HepG2 (cell line): ENCODE measurements at regions not wholly inside any gene's neighbourhood (a gene's known extent, or its start where the extent isn't known, plus 50 kb on each side); places are given as distances from the start of the nearest gene placed in this dataset.

ENCODE experiments used
- AKNA ChIP-seq: sonication (generic); formaldehyde crosslinking; IDR thresholded peaks from 2 replicates; pipeline ENCODE4 v1.4.0; 2020; ENCODE audit warnings: missing genetic modification reagents, borderline replicate concordance
- CREM ChIP-seq, 2 experiments: sonication (generic) in 1 of 2; formaldehyde crosslinking in 1 of 2; IDR thresholded peaks; 2 replicates each; pipeline versions ENCODE4 v1.4.0 to v1.6.1; 2016 to 2020; ENCODE audit warnings: antibody characterized with exemption in 1 of 2, mild to moderate bottlenecking in 1 of 2, missing genetic modification reagents in 1 of 2
- DMAP1 ChIP-seq: IDR thresholded peaks from 2 replicates; pipeline ENCODE4 v1.6.1; 2016
- DNMT1 ChIP-seq: sonication (generic); formaldehyde crosslinking; IDR thresholded peaks from 2 replicates; pipeline ENCODE4 v1.5.1; 2020; ENCODE audit warnings: mild to moderate bottlenecking, missing genetic modification reagents
- EED ChIP-seq: sonication (generic); formaldehyde crosslinking; IDR thresholded peaks from 2 replicates; pipeline ENCODE4 v1.5.0; 2020; ENCODE audit warnings: mild to moderate bottlenecking, missing genetic modification reagents
- FOXJ3 ChIP-seq: sonication (generic); formaldehyde crosslinking; IDR thresholded peaks from 2 replicates; pipeline ENCODE4 v1.4.0; 2020; ENCODE audit warnings: missing genetic modification reagents, mild to moderate bottlenecking, borderline replicate concordance
- HOXA9 ChIP-seq: sonication (generic); formaldehyde crosslinking; IDR thresholded peaks from 2 replicates; pipeline ENCODE4 v1.8.1; 2022; ENCODE audit warnings: missing genetic modification reagents, mild to moderate bottlenecking, moderate library complexity, borderline replicate concordance
- SIX1 ChIP-seq: sonication (generic); formaldehyde crosslinking; IDR thresholded peaks from 2 replicates; pipeline ENCODE4 v1.4.0; 2020; ENCODE audit warnings: missing genetic modification reagents, borderline replicate concordance
- SMC3 ChIP-seq: IDR thresholded peaks from 2 replicates; pipeline ENCODE4 v1.6.1; 2011; ENCODE audit warnings: low read length, improper control_type of control experiment
- TAF1 ChIP-seq: sonication (generic); formaldehyde crosslinking; IDR thresholded peaks from 2 replicates; pipeline ENCODE4 v1.4.0; 2020; ENCODE audit warnings: missing genetic modification reagents
- ZFP91 ChIP-seq: sonication (generic); formaldehyde crosslinking; IDR thresholded peaks from 2 replicates; pipeline ENCODE4 v1.9.0; 2022; ENCODE audit warnings: missing genetic modification reagents, mild to moderate bottlenecking, borderline replicate concordance
- ZKSCAN1 ChIP-seq: fragments of 150-350 bp; IDR thresholded peaks from 2 replicates; pipeline ENCODE4 v1.6.1; 2014; ENCODE audit warnings: low read length
- ZKSCAN8 ChIP-seq: IDR thresholded peaks from 2 replicates; pipeline ENCODE4 v1.6.1; 2016; ENCODE audit warnings: borderline replicate concordance, missing genetic modification reagents, missing compliant biosample characterization
- ZNF101 ChIP-seq: sonication (generic); formaldehyde crosslinking; IDR thresholded peaks from 2 replicates; pipeline ENCODE4 v1.4.0; 2020; ENCODE audit warnings: mild to moderate bottlenecking, low read depth, missing genetic modification reagents, borderline replicate concordance
- ZNF253 ChIP-seq: sonication (generic); formaldehyde crosslinking; IDR thresholded peaks from 2 replicates; pipeline ENCODE4 v1.8.0; 2022; ENCODE audit warnings: mild to moderate bottlenecking, missing genetic modification reagents, borderline replicate concordance
- ZNF607 ChIP-seq: sonication (generic); formaldehyde crosslinking; IDR thresholded peaks from 2 replicates; pipeline ENCODE4 v1.5.1; 2020; ENCODE audit warnings: missing genetic modification reagents, mild to moderate bottlenecking, borderline replicate concordance
- ZNF704 ChIP-seq: sonication (generic); formaldehyde crosslinking; IDR thresholded peaks from 2 replicates; pipeline ENCODE4 v1.8.1; 2023; ENCODE audit warnings: mild to moderate bottlenecking, inconsistent platforms, moderate library complexity, missing genetic modification reagents, borderline replicate concordance
- TF ChIP-seq, protein P1 (sequence below): sonication (generic); formaldehyde crosslinking; conservative IDR thresholded peaks from 2 replicates; pipeline ENCODE4 v1.4.0; 2020; ENCODE audit warnings: missing genetic modification reagents
- TF ChIP-seq, protein P2 (sequence below): IDR thresholded peaks from 2 replicates; pipeline ENCODE4 v1.6.1; 2016; ENCODE audit warnings: mild to moderate bottlenecking, missing biosample characterization, missing genetic modification reagents

DNA sequence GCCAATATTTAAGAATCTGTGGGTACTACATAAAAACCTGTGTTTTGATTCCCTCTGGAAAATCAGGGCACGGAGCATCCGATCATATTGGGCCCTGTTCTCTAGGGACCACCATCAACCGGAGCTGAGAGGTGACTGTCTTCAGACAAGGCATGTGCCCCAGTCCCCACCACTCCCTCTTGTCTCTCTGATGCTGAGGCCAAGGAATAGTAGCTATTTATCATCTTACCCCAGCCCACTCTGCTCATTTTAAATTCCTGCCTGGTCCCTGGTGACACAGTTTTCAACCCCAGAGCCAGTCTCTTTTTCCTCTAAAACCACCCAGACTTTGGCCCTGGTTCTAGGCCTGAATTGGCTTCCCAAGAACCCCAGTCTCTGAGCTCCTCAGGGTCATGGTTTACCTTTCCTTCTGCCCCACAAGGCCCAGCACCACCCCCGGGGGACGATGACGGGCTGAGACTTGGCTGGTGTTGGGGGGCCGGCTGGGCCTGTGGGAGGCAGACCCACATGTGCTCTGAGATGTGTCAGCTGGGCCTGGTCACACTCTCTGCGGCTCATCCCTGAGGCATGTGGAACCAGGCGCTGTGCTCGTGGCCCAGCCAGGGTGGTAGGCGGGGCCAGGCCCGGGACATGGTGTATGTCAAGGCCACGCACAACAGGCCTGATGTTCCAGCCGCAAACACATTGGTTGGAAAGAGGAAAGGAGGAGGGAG lies 114.4 kb downstream of the CEBPB start (continued):
- TF ChIP-seq ZFP91 (CRISPR knock-in tag) (peak; percentile 78; the same call in 1 of the 2 replicates), ZNF253 (CRISPR knock-in tag) (peak; percentile 99), ZNF704 (CRISPR knock-in tag) (peak; percentile 97; the same call in 1 of the 2 replicates), ZKSCAN1 (peak; percentile 70; the same call in 1 of the 2 replicates), SIX1 (CRISPR knock-in tag) (peak; percentile 77), HOXA9 (no peak; the same call in 1 of the 2 replicates), DMAP1 (peak; percentile 97), EED (CRISPR knock-in tag) (peak; percentile 99), ZNF101 (CRISPR knock-in tag) (no peak), SMC3 (0 out of 2 replicates have a peak, but pooled peaks have one; percentile 4), DNMT1 (CRISPR knock-in tag) (peak; percentile 98), ZNF607 (CRISPR knock-in tag) (peak; percentile 100), AKNA (CRISPR knock-in tag) (peak; percentile 94; the same call in 1 of the 2 replicates), ZKSCAN8 (peak; percentile 96), CREM (IDR thresholded peaks at IDR 0.05) (no peak), CREM (CRISPR knock-in tag; IDR thresholded peaks at IDR 0.05) (no peak), FOXJ3 (CRISPR knock-in tag) (peak; percentile 83), TAF1 (peak; percentile 93)
- TF ChIP-seq, protein P1, sequence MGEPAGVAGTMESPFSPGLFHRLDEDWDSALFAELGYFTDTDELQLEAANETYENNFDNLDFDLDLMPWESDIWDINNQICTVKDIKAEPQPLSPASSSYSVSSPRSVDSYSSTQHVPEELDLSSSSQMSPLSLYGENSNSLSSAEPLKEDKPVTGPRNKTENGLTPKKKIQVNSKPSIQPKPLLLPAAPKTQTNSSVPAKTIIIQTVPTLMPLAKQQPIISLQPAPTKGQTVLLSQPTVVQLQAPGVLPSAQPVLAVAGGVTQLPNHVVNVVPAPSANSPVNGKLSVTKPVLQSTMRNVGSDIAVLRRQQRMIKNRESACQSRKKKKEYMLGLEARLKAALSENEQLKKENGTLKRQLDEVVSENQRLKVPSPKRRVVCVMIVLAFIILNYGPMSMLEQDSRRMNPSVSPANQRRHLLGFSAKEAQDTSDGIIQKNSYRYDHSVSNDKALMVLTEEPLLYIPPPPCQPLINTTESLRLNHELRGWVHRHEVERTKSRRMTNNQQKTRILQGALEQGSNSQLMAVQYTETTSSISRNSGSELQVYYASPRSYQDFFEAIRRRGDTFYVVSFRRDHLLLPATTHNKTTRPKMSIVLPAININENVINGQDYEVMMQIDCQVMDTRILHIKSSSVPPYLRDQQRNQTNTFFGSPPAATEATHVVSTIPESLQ (CRISPR knock-in tag): peak; percentile 85; the same call in 1 of the 2 replicates
- TF ChIP-seq, protein P2, sequence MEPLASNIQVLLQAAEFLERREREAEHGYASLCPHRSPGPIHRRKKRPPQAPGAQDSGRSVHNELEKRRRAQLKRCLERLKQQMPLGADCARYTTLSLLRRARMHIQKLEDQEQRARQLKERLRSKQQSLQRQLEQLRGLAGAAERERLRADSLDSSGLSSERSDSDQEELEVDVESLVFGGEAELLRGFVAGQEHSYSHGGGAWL: peak; percentile 99
